Lower leg skin (tissue), 3 donors: ENCODE measurements at regions not wholly inside any gene's neighbourhood (a gene's known extent, or its start where the extent isn't known, plus 50 kb on each side); places are given as distances from the start of the nearest gene placed in this dataset.

Experiments
- CTCF ChIP-seq, 3 donors: fragments of 450-650 bp; IDR thresholded peaks; one replicate each; pipeline ENCODE4 v1.5.1; 2016; ENCODE audit warnings: antibody characterized with exemption in 3 of 3, mild to moderate bottlenecking in 3 of 3, moderate library complexity in 2 of 3
- POLR2A ChIP-seq, 2 donors: fragments of 450-650 bp; IDR thresholded peaks; one replicate each; pipeline ENCODE4 v1.6.1; 2016 to 2017; ENCODE audit warnings: antibody characterized with exemption in 2 of 2, mild to moderate bottlenecking in 1 of 2, moderate library complexity in 1 of 2

GRCh38 chr11:21987261-21987660 is 205.6 kb upstream of the ANO5 start:
- TF ChIP-seq POLR2A (IDR thresholded peaks at IDR 0.05) (no peak), CTCF (IDR thresholded peaks at IDR 0.05) (no peak)
